Motor neuron (in vitro differentiated cells): ENCODE measurements at regions not wholly inside any gene's neighbourhood (a gene's known extent, or its start where the extent isn't known, plus 50 kb on each side); places are given as distances from the start of the nearest gene placed in this dataset.

ENCODE experiments used
- ATAC-seq, 8 experiments: fragments of 200-7000 bp; cut with Tn5 transposase; replicated peaks in 6 of 8; 2 replicates each; pipeline ENCODE4 v1.8.0; 2021; ENCODE audit warnings: mild to moderate bottlenecking in 8 of 8, moderate library complexity in 8 of 8
- H3K27ac ChIP-seq, 2 donors: fragments of 250-450 bp; sonication (Bioruptor Pico); 2 replicates each; pipeline ENCODE4 v1.9.0; 2021; ENCODE audit warnings: antibody characterized with exemption in 2 of 2, mild to moderate bottlenecking in 2 of 2, moderate library complexity in 1 of 2
- H3K4me1 ChIP-seq, 2 donors: fragments of 250-450 bp; sonication (Bioruptor Pico); replicated peaks in 1 of 2; 2 replicates each; pipeline ENCODE4 v1.6.1; 2021; ENCODE audit warnings: antibody characterized with exemption in 2 of 2, mild to moderate bottlenecking in 2 of 2, moderate library complexity in 1 of 2
- H3K4me3 ChIP-seq, 5 donors: fragments of 250-450 bp; sonication (Bioruptor Pico); 2 replicates each; pipeline ENCODE4 v1.9.0; 2021; ENCODE audit warnings: antibody characterized with exemption in 5 of 5, mild to moderate bottlenecking in 5 of 5, moderate library complexity in 4 of 5
- WGBS, 10 experiments: fragments of 450-650 bp; shearing (Covaris generic); methylation state at CpG; one replicate each; pipeline ENCODE4 v1.0.0; 2022; 5-methylcytosine and 5-hydroxymethylcytosine counted together
- in situ Hi-C, 9 experiments: fragments of 400-800 bp; cut with MboI; loops; one replicate each; pipeline ENCODE4 v1.15.0; 2021; ENCODE audit warnings: low sequenced_read_pairs in 9 of 9, low pct_unique_long_range_greater_than_20kb in 2 of 9; ENCODE audit not compliant: unreplicated experiment in 9 of 9

GRCh38 chr2:6580982-6581381 lies 284.7 kb downstream of the CMPK2 start:
- no peak overlapping the region for H3K27ac ChIP-seq
- H3K4me1 ChIP-seq = no peaks in the 10 kb centered on the region
- peak in 5 of 8 experiments; percentile 49 to 84 (median 56) for ATAC-seq
- in situ Hi-C loops = no loop called here
- H3K4me3 ChIP-seq = no peak overlapping the region
- 3 to 100% (median 80%) methylated on average over 1 to 4 of the region's 4 CpGs; no CpG with 5 or more reads in 2 of the 10 experiments for WGBS, 10 experiments

GRCh38 chr2:6589150-6589549 lies 276.6 kb downstream of the CMPK2 start:
- H3K4me1 ChIP-seq = no peaks in the 10 kb centered on the region
- ATAC-seq = peak in 1 of 8 experiments; percentile 95
- no peak overlapping the region for H3K27ac ChIP-seq
- 34 to 100% (median 88%) methylated on average over 1 to 6 of the region's 6 CpGs; no CpG with 5 or more reads in 1 of the 10 experiments for WGBS, 10 experiments
- in situ Hi-C loops = no loop called here
- no peak overlapping the region for H3K4me3 ChIP-seq

DNA sequence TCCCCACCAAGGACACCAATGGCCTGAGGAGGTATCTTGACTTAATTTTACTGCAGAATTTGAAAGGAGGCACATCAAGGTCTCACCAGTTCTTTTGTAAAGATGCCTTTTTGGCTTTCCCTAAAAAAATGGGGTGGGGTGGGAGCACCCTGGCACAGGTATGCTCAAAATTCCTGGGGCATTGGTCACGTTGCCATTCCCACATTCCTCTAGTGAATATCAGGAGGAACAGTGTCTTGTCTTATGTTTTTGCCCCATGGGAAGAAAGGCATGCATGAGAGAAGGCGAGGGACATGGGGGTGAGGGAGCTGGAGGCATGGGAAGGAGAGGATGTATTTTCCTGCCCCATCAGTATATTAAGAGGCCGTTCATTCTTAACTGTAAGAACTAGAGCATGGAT lies 275.3 kb downstream of the CMPK2 start:
- no peak for ATAC-seq
- Histone ChIP-seq H3K4me1 (no peaks in the 10 kb centered on the region), H3K27ac (no peak overlapping the region), H3K4me3 (no peak overlapping the region)
- in situ Hi-C loops = no loop called here
- 0 to 100% (median 41%) methylated on average over 1 to 3 of the region's 3 CpGs; no CpG with 5 or more reads in 6 of the 10 experiments for WGBS, 10 experiments

DNA sequence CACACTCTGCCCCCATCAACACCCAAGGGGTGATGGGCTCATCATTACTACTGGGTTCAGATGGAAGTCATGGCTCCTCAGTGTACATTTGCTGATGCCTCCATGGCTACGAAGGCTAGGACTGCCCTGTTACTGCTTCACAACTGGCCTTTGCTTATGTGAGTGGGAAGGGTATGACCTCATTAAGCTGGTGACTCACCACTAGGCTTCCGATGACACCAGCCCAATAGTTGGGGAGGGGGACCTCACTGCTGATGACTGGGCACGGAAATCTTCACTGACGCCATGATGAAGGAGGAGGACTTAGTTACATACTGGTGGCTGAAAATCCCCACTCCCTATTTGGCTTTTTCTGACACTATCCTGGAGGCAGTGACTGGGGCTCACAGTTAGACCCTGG lies 263.2 kb downstream of the CMPK2 start:
- peak in 2 of 8 experiments; percentile 45 to 50 for ATAC-seq
- Histone ChIP-seq H3K27ac (no peak overlapping the region), H3K4me3 (no peak overlapping the region), H3K4me1 (peaks cover 0 to 9% of the 10 kb centered on the region in 2 donors)
- 20 to 100% (median 92%) methylated on average over 1 to 3 of the region's 4 CpGs; no CpG with 5 or more reads in 5 of the 10 experiments for WGBS, 10 experiments
- in situ Hi-C loops = no loop called here

DNA sequence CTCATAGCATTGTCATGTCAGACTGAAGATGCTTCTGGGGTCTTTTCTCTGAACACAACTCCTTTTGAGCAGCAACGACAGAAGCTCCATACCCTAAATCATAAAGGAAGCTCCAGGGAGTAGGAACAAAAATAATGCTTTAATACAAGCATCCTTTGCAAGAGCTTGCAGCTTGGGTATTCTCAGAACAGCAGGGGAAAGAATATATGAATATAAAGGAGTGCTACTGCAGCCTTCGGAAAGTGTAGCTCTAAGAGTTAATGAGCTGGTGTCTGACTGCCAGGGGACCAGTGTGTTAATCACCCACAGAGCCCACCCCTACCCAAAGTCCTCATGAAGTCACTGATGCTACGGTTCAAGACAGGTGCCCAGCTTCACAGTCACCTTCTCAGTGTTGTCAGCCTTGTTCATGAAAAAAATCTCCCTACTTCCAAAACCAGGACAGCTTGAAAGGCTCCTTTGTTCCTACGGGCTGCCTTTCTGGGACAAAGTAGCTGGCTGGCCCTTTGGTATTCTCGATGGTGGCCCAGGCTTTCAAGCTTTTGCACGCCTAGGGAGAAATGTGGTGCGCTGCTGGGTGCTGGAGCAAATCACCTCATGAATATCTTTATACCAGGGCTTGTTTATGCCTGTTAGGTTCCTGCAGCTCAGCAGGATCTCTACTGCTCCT lies 259.7 kb downstream of the CMPK2 start:
- H3K27ac ChIP-seq = peak overlapping the region in 1 of 2 donors; percentile 34
- WGBS, 10 experiments = 0 to 83% (median 69%) methylated on average over 1 to 6 of the region's 7 CpGs; no CpG with 5 or more reads in 3 of the 10 experiments
- in situ Hi-C loops = no loop called here
- no peak overlapping the region for H3K4me3 ChIP-seq
- ATAC-seq = peak in 3 of 8 experiments; percentile 17 to 35 (median 22)
- H3K4me1 ChIP-seq = peaks cover 0 to 9% of the 10 kb centered on the region in 2 donors

- in situ Hi-C loops = no loop called here
- WGBS, 10 experiments = 0 to 60% (median 10%) methylated on average over 1 to 4 of the region's 4 CpGs; no CpG with 5 or more reads in 1 of the 10 experiments
- H3K4me3 ChIP-seq = no peak overlapping the region
- H3K4me1 ChIP-seq = peaks cover 7 to 13% of the 10 kb centered on the region in 2 donors
- peak overlapping the region in 1 of 2 donors; percentile 5 for H3K27ac ChIP-seq
- ATAC-seq = peak in 5 of 8 experiments; percentile 62 to 83 (median 76)
Observed at GRCh38 chr2:6617794-6618193, 247.9 kb downstream of the CMPK2 start.

GRCh38 chr2:6618201-6618600 lies 247.5 kb downstream of the CMPK2 start:
- Histone ChIP-seq H3K4me1 (peaks cover 7 to 13% of the 10 kb centered on the region in 2 donors), H3K4me3 (no peak overlapping the region), H3K27ac (peak overlapping the region in 1 of 2 donors; percentile 5)
- ATAC-seq = no peak
- 0 to 89% (median 61%) methylated on average over 1 to 6 of the region's 6 CpGs; no CpG with 5 or more reads in 1 of the 10 experiments for WGBS, 10 experiments
- in situ Hi-C loops = no loop called here

DNA sequence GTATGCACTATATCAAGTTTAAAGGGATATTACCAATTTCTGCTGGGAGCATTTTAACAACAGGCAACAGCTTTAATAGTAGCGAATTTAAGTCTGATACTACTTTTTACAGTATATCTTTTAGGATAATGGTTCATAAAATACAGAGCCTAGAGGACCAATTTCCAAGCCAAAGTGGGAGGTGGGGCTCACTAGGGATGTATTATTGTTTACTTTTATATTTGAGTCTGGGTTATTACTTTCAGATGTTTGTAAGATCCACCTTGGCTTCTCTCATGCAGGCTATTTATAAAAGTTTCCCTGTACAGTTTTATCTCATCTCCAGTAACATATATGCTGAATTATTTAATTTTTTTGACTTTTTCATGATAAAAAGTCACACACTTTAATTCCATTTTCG lies 242.0 kb downstream of the CMPK2 start:
- Histone ChIP-seq H3K4me1 (no peaks in the 10 kb centered on the region), H3K27ac (no peak overlapping the region), H3K4me3 (no peak overlapping the region)
- WGBS, 10 experiments = 0 to 100% (median 85%) methylated on average over 1 to 2 of the region's 2 CpGs
- in situ Hi-C loops = no loop called here
- no peak for ATAC-seq

DNA sequence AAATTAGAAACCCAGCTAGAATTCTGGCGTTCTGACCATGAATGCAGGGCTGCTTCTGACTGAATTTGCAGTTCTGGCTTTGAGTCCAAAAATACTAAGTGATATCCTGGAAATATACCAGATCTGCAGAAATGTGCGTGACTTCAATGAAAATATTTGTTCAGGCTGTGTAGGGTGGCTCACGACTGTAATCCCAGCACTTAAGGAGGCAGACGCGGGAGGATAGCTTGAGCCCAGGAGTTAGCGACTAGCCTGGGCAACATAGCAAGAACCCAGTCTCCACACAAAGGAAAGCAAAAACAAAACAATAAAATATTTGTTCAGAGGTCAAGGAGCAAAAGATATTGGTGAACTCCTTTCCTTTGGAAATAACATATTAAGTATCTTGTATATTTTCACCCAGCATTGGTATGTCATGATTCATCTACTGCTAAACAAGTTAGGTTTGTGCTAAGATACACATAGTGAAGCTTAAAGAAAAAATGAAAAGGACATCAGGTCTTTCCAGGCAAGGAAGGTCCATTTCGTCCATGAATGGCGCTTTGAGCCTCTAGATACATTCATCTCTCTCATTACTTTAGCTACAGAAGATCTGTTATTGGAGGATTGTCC lies 239.2 kb downstream of the CMPK2 start:
- in situ Hi-C loops = no loop called here
- no peak overlapping the region for H3K4me3 ChIP-seq
- no peak for ATAC-seq
- no peak overlapping the region for H3K27ac ChIP-seq
- H3K4me1 ChIP-seq = no peaks in the 10 kb centered on the region
- WGBS, 10 experiments = 16 to 100% (median 74%) methylated on average over 3 to 8 of the region's 8 CpGs; no CpG with 5 or more reads in 1 of the 10 experiments

- Histone ChIP-seq H3K4me3 (no peak overlapping the region), H3K4me1 (no peaks in the 10 kb centered on the region), H3K27ac (no peak overlapping the region)
- 13 to 100% (median 89%) methylated on average over 1 to 4 of the region's 4 CpGs; no CpG with 5 or more reads in 3 of the 10 experiments for WGBS, 10 experiments
- in situ Hi-C loops = no loop called here
- ATAC-seq = no peak
Observed at GRCh38 chr2:6627316-6627715, 238.4 kb downstream of the CMPK2 start.

- Histone ChIP-seq H3K4me1 (peaks cover 0 to 3% of the 10 kb centered on the region in 2 donors), H3K4me3 (no peak overlapping the region), H3K27ac (no peak overlapping the region)
- in situ Hi-C loops = no loop called here
- 0 to 100% (median 53%) methylated on average over 1 to 3 of the region's 3 CpGs; no CpG with 5 or more reads in 2 of the 10 experiments for WGBS, 10 experiments
- peak in 3 of 8 experiments; percentile 36 to 61 (median 50) for ATAC-seq
Observed at GRCh38 chr2:6630209-6630608, 235.5 kb downstream of the CMPK2 start.

DNA sequence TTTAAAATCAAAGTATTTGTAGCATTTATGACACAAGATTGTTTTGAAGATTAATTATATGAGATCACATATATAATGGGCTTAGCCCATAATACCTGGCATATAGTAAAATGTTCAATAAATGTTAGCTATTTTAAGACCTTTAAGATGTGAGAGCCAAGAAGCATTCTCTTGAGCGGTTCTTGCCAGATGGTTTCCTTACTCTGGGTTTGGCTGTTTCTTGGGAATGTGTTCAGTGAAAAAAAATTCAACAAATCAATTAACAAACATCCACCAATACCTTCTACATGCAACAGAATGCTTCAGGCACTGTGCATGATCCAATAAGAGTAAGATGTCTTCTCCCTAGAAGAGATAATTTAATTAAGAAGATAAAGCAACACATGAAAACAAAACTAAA lies 230.4 kb downstream of the CMPK2 start:
- WGBS, 10 experiments = 0 to 100% (median 100%) methylated on average over 1 of the region's 1 CpG; no CpG with 5 or more reads in 1 of the 10 experiments
- no peak overlapping the region for H3K27ac ChIP-seq
- no peak overlapping the region for H3K4me3 ChIP-seq
- H3K4me1 ChIP-seq = peaks cover 22 to 35% of the 10 kb centered on the region in 2 donors
- no peak for ATAC-seq
- in situ Hi-C loops = no loop called here

GRCh38 chr2:6637330-6637729 lies 228.4 kb downstream of the CMPK2 start:
- in situ Hi-C loops = no loop called here
- Histone ChIP-seq H3K27ac (no peak overlapping the region), H3K4me3 (no peak overlapping the region), H3K4me1 (peaks cover 40 to 56% of the 10 kb centered on the region in 2 donors)
- WGBS, 10 experiments = 6 to 37% (median 18%) methylated on average over 2 of the region's 2 CpGs; no CpG with 5 or more reads in 5 of the 10 experiments
- no peak for ATAC-seq
